H1 (cell line): ENCODE measurements at regions not wholly inside any gene's neighbourhood (a gene's known extent, or its start where the extent isn't known, plus 50 kb on each side); places are given as distances from the start of the nearest gene placed in this dataset.

ENCODE experiments used
- CTCF ChIP-seq, 3 experiments: IDR thresholded peaks; 1 replicate in 2 of 3; 2 replicates in 1 of 3; pipeline versions ENCODE4 v1.5.1 to v1.6.1; 2011; ENCODE audit warnings: low read length in 3 of 3, mild to moderate bottlenecking in 3 of 3, inconsistent platforms in 2 of 3, low read depth in 1 of 3, moderate library complexity in 1 of 3; ENCODE audit not compliant: insufficient read depth in 1 of 3; ENCODE audit errors: control extremely low read depth in 1 of 3
- EZH2 ChIP-seq: fragments of 200-600 bp; sonication (generic); IDR thresholded peaks from 2 replicates; pipeline ENCODE4 v1.7.1; 2012; ENCODE audit warnings: low read depth, mild to moderate bottlenecking, moderate library complexity, low read length, inconsistent platforms; ENCODE audit not compliant: severe bottlenecking
- TAF1 ChIP-seq: IDR thresholded peaks from 2 replicates; pipeline ENCODE4 v1.6.1; 2011; ENCODE audit warnings: mild to moderate bottlenecking, low read depth, low read length

- TF ChIP-seq EZH2 = no peak
- TF ChIP-seq TAF1 = no peak
- TF ChIP-seq CTCF (IDR thresholded peaks at IDR 0.05; ENCODE audit: control extremely low read depth in 1 of 3, insufficient read depth in 1 of 3, low read depth in 1 of 3, low read length in 3 of 3) = no peak
These were observed 698.0 kb upstream of the WWC1 start for GRCh38 chr5:167593329-167594060.
